GM12865 (cell line): ENCODE measurements at regions not wholly inside any gene's neighbourhood (a gene's known extent, or its start where the extent isn't known, plus 50 kb on each side); places are given as distances from the start of the nearest gene placed in this dataset.

Experiments
- DNase-seq: peaks from one replicate; pipeline ENCODE4 v3.0.0; 2010; ENCODE audit warnings: low read depth
- H3K4me3 ChIP-seq: 2 replicates; pipeline ENCODE4 v1.5.1; 2011; ENCODE audit warnings: mild to moderate bottlenecking, low read depth, low read length, control low read depth
- CTCF ChIP-seq: IDR thresholded peaks from 2 replicates; pipeline ENCODE4 v1.5.1; 2011; ENCODE audit warnings: low read length, control low read depth, low read depth, inconsistent platforms; ENCODE audit not compliant: insufficient read depth; ENCODE audit errors: missing control alignments

GRCh38 chr1:176285996-176286395 is 78.9 kb upstream of the COP1 start:
- TF ChIP-seq CTCF, result no peak
- H3K4me3 ChIP-seq, result no peak overlapping the region
- DNase-seq, result no peak

GRCh38 chr1:176271572-176271971 is 64.5 kb upstream of the COP1 start:
- DNase-seq, result no peak
- TF ChIP-seq CTCF, result no peak
- H3K4me3 ChIP-seq, result no peak overlapping the region
